ENCODE measurements at regions not wholly inside any gene's neighbourhood (a gene's known extent, or its start where the extent isn't known, plus 50 kb on each side); places are given as distances from the start of the nearest gene placed in this dataset.

DNA sequence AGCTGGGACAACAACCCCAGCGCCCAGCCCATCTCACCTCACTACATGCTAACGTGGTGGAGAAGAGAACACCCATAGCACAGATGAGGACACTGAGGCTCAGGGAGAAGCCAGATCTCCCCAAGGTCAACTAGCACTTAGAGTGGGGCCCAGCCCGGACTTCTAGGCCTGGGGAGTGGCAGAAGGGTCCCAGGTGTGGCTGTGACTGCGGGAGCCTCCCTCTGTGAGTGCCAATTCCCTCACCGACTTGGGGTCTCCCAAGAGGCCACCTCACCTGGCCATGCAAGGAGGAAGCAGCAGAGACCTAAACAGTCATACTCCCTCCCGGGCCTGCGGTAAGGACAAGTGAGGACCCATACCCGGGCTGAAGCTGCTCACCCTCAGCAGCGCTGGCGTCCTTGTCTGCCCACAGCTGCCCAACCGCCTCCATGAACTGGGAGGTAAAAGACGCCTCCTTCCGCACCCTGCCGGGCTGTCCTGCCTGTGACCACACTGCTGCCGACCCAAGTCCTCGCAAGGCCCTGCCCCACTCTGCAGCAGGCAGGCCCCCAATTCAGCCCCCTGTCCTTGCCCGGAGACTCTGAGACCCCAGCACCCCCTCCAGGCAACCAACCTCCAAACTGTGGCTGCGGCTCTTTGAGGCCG, 93.2 kb upstream of the RTL6 start:
- BruUV-seq (replicated peaks), result no TSS peak
- no peak for ATAC-seq
- no peak overlapping the region for H3K4me3 ChIP-seq (ENCODE audit: low read depth in 2 of 2, low read length in 2 of 2)
- no peak overlapping the region for H3K27ac ChIP-seq (ENCODE audit: low read length)
- ChIA-PET POLR2A (no interaction called here), CTCF (no interaction called here)
- intact Hi-C loops (cut with micrococcal nuclease; ENCODE audit: unreplicated experiment), result no loop called here
- no peaks in the 10 kb centered on the region for H3K4me1 ChIP-seq (ENCODE audit: control insufficient read depth, insufficient read depth, low read length)
- no peaks in the 10 kb centered on the region for H3K27me3 ChIP-seq (ENCODE audit: control insufficient read depth, insufficient read depth, low read length)
- no peak for DNase-seq (ENCODE audit: low read depth, low spot score)
- in situ Hi-C loops (cut with HindIII; ENCODE audit: low pct_unique_long_range_greater_than_20kb, low sequenced_read_pairs), result no loop called here
- TF ChIP-seq SIN3A (IDR thresholded peaks at IDR 0.05; ENCODE audit: borderline replicate concordance, insufficient read depth, low read depth, low read length), result no peak
- TF ChIP-seq POLR2AphosphoS5 (IDR thresholded peaks at IDR 0.05; ENCODE audit: low read depth, low read length), result no peak
- TF ChIP-seq, protein P1, sequence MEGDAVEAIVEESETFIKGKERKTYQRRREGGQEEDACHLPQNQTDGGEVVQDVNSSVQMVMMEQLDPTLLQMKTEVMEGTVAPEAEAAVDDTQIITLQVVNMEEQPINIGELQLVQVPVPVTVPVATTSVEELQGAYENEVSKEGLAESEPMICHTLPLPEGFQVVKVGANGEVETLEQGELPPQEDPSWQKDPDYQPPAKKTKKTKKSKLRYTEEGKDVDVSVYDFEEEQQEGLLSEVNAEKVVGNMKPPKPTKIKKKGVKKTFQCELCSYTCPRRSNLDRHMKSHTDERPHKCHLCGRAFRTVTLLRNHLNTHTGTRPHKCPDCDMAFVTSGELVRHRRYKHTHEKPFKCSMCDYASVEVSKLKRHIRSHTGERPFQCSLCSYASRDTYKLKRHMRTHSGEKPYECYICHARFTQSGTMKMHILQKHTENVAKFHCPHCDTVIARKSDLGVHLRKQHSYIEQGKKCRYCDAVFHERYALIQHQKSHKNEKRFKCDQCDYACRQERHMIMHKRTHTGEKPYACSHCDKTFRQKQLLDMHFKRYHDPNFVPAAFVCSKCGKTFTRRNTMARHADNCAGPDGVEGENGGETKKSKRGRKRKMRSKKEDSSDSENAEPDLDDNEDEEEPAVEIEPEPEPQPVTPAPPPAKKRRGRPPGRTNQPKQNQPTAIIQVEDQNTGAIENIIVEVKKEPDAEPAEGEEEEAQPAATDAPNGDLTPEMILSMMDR (IDR thresholded peaks at IDR 0.05), result no peak
- TF ChIP-seq, protein P2, sequence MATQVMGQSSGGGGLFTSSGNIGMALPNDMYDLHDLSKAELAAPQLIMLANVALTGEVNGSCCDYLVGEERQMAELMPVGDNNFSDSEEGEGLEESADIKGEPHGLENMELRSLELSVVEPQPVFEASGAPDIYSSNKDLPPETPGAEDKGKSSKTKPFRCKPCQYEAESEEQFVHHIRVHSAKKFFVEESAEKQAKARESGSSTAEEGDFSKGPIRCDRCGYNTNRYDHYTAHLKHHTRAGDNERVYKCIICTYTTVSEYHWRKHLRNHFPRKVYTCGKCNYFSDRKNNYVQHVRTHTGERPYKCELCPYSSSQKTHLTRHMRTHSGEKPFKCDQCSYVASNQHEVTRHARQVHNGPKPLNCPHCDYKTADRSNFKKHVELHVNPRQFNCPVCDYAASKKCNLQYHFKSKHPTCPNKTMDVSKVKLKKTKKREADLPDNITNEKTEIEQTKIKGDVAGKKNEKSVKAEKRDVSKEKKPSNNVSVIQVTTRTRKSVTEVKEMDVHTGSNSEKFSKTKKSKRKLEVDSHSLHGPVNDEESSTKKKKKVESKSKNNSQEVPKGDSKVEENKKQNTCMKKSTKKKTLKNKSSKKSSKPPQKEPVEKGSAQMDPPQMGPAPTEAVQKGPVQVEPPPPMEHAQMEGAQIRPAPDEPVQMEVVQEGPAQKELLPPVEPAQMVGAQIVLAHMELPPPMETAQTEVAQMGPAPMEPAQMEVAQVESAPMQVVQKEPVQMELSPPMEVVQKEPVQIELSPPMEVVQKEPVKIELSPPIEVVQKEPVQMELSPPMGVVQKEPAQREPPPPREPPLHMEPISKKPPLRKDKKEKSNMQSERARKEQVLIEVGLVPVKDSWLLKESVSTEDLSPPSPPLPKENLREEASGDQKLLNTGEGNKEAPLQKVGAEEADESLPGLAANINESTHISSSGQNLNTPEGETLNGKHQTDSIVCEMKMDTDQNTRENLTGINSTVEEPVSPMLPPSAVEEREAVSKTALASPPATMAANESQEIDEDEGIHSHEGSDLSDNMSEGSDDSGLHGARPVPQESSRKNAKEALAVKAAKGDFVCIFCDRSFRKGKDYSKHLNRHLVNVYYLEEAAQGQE (IDR thresholded peaks at IDR 0.05; ENCODE audit: insufficient read depth in 1 of 2, low read depth in 2 of 2, low read length in 1 of 2), result no peak
- no peak for TF ChIP-seq TCF7L2 (IDR thresholded peaks at IDR 0.05; ENCODE audit: low read depth, low read length)
- no peaks in the 10 kb centered on the region for H3K9me3 ChIP-seq (ENCODE audit: control insufficient read depth, insufficient read depth, low read depth, low read length)
- H3K36me3 ChIP-seq (ENCODE audit: control insufficient read depth, insufficient read depth, low read length), result no peaks in the 10 kb centered on the region

DNA sequence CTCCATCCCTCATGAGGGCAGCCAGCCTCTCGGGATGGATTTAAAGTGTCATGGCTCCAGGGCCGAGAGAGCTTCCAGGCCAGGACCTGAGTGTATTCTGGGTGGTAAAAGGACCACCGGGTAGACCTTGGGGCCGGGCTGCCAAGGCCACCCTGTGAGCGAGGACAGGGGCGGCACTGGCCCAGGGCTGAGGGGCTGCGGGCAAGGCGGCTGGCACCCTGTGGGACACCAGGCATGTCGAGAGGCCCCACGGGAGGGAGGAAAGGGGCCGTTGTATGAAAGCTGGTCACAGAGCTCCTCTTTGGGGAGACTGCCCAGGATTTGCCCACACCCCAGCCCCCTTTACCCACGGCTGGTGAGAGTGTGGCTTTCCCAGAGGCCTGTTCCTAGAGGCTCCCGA, 92.3 kb upstream of the RTL6 start:
- ATAC-seq, result no peak
- Histone ChIP-seq H3K9me3 (ENCODE audit: control insufficient read depth, insufficient read depth, low read depth, low read length) (no peaks in the 10 kb centered on the region), H3K27ac (ENCODE audit: low read length) (no peak overlapping the region), H3K4me1 (ENCODE audit: control insufficient read depth, insufficient read depth, low read length) (no peaks in the 10 kb centered on the region), H3K4me3 (ENCODE audit: low read depth in 2 of 2, low read length in 2 of 2) (no peak overlapping the region), H3K36me3 (ENCODE audit: control insufficient read depth, insufficient read depth, low read length) (no peaks in the 10 kb centered on the region), H3K27me3 (ENCODE audit: control insufficient read depth, insufficient read depth, low read length) (no peaks in the 10 kb centered on the region)
- DNase-seq (ENCODE audit: low read depth, low spot score), result no peak
- intact Hi-C loops (cut with micrococcal nuclease; ENCODE audit: unreplicated experiment) (no loop called here), in situ Hi-C loops (cut with HindIII; ENCODE audit: low pct_unique_long_range_greater_than_20kb, low sequenced_read_pairs) (no loop called here)
- no TSS peak for BruUV-seq (replicated peaks)
- CTCF ChIA-PET, result no interaction called here
- TF ChIP-seq, protein P2 (IDR thresholded peaks at IDR 0.05; ENCODE audit: insufficient read depth in 1 of 2, low read depth in 2 of 2, low read length in 1 of 2), result no peak
- POLR2A ChIA-PET, result no interaction called here
